ENCODE measurements at regions not wholly inside any gene's neighbourhood (a gene's known extent, or its start where the extent isn't known, plus 50 kb on each side); places are given as distances from the start of the nearest gene placed in this dataset.

DNA sequence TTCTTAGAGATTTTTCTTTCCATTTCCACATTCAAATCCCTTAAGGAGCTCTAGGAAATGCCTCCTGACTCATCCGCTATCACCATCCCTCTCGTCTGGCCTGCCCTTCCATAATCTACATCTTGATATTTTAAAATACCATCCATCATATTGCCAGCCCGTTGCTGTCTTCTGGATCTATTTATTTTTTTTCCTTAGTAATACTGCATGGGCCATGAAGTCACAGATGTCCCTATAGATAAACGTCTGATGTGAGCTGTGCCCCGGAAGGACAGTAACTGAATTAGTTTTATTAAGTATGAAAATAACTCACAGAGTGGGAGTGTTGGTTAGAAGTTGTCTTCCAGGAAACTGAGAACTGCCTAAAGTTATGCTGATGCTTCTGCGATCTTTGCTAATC lies 76.2 kb downstream of the KLF6 start:
- no peaks in the 10 kb centered on the region for H3K36me3 ChIP-seq (ENCODE audit: control insufficient read depth in 1 of 2, insufficient read depth in 2 of 2, low read length in 2 of 2)
- H3K27ac ChIP-seq (ENCODE audit: low read depth, low read length) = no peak overlapping the region
- H3K9ac ChIP-seq (ENCODE audit: low read depth in 1 of 2, low read length in 2 of 2) = no peak overlapping the region
- H3K27me3 ChIP-seq (ENCODE audit: control insufficient read depth in 1 of 2, insufficient read depth in 2 of 2, low read length in 2 of 2) = no peaks in the 10 kb centered on the region
- no peaks in the 10 kb centered on the region for H3K4me1 ChIP-seq (ENCODE audit: control insufficient read depth in 1 of 2, insufficient read depth in 2 of 2, low read length in 2 of 2)
- H3K9me3 ChIP-seq (ENCODE audit: control insufficient read depth in 1 of 2, low read length in 2 of 2) = peaks cover 0 to 17% of the 10 kb centered on the region in 2 donors
- no peak overlapping the region for H3K4me3 ChIP-seq (ENCODE audit: low read depth in 1 of 2, low read length in 2 of 2)

DNA sequence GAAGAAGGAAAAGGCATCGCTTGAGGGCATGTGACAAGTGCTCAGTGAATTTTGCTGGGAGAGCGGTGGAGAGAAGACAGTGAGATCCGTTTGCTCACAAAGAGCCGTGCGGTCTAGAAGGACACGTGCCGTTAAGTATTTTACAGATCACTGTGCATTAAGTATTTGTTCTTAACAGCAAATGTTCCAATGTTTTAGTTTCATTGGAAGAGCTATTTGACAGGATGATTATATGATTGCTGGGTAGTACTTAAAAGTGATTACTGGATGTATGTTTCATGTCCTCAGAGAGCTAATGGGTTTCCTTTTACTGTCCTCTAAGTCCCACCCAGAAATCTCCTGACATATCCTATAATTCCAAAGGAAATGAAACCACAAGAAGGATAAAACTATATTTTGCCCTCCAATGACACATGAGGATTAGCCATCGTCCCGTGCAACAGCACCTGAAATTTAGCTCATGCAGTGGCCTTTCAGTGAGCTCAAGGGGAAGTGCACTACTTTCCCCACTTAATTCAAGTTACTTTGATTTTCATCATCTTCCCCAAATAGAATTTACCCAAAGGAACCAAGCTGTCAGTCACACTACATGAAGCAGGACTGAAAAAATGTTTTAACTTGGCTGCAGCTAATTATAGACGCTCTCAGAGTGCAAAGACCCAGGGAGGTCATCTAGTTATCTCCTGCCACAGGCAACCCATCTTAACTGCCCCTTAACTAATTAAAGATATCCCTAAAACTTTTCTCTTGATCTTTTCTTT lies 80.3 kb downstream of the KLF6 start:
- Histone ChIP-seq H3K36me3 (ENCODE audit: control insufficient read depth in 1 of 2, insufficient read depth in 2 of 2, low read length in 2 of 2) (no peaks in the 10 kb centered on the region), H3K27me3 (ENCODE audit: control insufficient read depth in 1 of 2, insufficient read depth in 2 of 2, low read length in 2 of 2) (no peaks in the 10 kb centered on the region), H3K27ac (ENCODE audit: low read depth, low read length) (no peak overlapping the region), H3K9me3 (ENCODE audit: control insufficient read depth in 1 of 2, low read length in 2 of 2) (no peaks in the 10 kb centered on the region), H3K4me3 (ENCODE audit: low read depth in 1 of 2, low read length in 2 of 2) (no peak overlapping the region), H3K9ac (ENCODE audit: low read depth in 1 of 2, low read length in 2 of 2) (no peak overlapping the region), H3K4me1 (ENCODE audit: control insufficient read depth in 1 of 2, insufficient read depth in 2 of 2, low read length in 2 of 2) (no peaks in the 10 kb centered on the region)

GRCh38 chr10:3702569-3702968 lies 82.4 kb downstream of the KLF6 start:
- no peak overlapping the region for H3K27ac ChIP-seq (ENCODE audit: low read depth, low read length)
- H3K9me3 ChIP-seq (ENCODE audit: control insufficient read depth in 1 of 2, low read length in 2 of 2) = no peaks in the 10 kb centered on the region
- no peaks in the 10 kb centered on the region for H3K27me3 ChIP-seq (ENCODE audit: control insufficient read depth in 1 of 2, insufficient read depth in 2 of 2, low read length in 2 of 2)
- H3K4me1 ChIP-seq (ENCODE audit: control insufficient read depth in 1 of 2, insufficient read depth in 2 of 2, low read length in 2 of 2) = no peaks in the 10 kb centered on the region
- H3K4me3 ChIP-seq (ENCODE audit: low read depth in 1 of 2, low read length in 2 of 2) = no peak overlapping the region
- H3K9ac ChIP-seq (ENCODE audit: low read depth in 1 of 2, low read length in 2 of 2) = no peak overlapping the region
- H3K36me3 ChIP-seq (ENCODE audit: control insufficient read depth in 1 of 2, insufficient read depth in 2 of 2, low read length in 2 of 2) = no peaks in the 10 kb centered on the region

DNA sequence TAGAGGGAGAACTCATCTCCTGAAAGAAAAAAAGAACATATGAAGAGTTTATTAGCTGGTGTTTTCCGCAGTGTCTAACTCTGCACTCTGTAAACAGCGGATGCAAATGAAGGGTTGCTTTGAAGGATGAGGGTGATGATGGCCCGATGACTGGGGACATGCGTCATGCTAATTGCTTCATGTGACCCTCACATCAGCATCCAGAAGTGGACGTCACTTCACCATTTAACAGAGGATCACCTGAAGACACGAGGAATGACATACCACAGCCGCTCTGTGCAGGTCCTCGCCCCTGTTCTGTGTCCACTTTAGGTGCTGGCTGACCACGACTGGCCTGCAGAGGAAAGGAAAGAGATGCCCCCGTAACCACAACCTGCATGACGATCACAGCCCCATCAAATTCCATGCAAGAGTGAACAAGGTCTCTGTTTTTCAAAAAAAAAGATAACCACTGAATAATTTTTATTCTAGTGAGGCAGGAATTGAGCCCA lies 82.9 kb downstream of the KLF6 start:
- Histone ChIP-seq H3K27me3 (ENCODE audit: control insufficient read depth in 1 of 2, insufficient read depth in 2 of 2, low read length in 2 of 2) (no peaks in the 10 kb centered on the region), H3K9me3 (ENCODE audit: control insufficient read depth in 1 of 2, low read length in 2 of 2) (no peaks in the 10 kb centered on the region), H3K4me3 (ENCODE audit: low read depth in 1 of 2, low read length in 2 of 2) (no peak overlapping the region), H3K27ac (ENCODE audit: low read depth, low read length) (no peak overlapping the region), H3K36me3 (ENCODE audit: control insufficient read depth in 1 of 2, insufficient read depth in 2 of 2, low read length in 2 of 2) (no peaks in the 10 kb centered on the region), H3K9ac (ENCODE audit: low read depth in 1 of 2, low read length in 2 of 2) (no peak overlapping the region), H3K4me1 (ENCODE audit: control insufficient read depth in 1 of 2, insufficient read depth in 2 of 2, low read length in 2 of 2) (no peaks in the 10 kb centered on the region)

- Histone ChIP-seq H3K4me3 (ENCODE audit: low read depth in 1 of 2, low read length in 2 of 2) (no peak overlapping the region), H3K4me1 (ENCODE audit: control insufficient read depth in 1 of 2, insufficient read depth in 2 of 2, low read length in 2 of 2) (no peaks in the 10 kb centered on the region), H3K27ac (ENCODE audit: low read depth, low read length) (no peak overlapping the region), H3K9me3 (ENCODE audit: control insufficient read depth in 1 of 2, low read length in 2 of 2) (no peaks in the 10 kb centered on the region), H3K36me3 (ENCODE audit: control insufficient read depth in 1 of 2, insufficient read depth in 2 of 2, low read length in 2 of 2) (no peaks in the 10 kb centered on the region), H3K9ac (ENCODE audit: low read depth in 1 of 2, low read length in 2 of 2) (no peak overlapping the region), H3K27me3 (ENCODE audit: control insufficient read depth in 1 of 2, insufficient read depth in 2 of 2, low read length in 2 of 2) (no peaks in the 10 kb centered on the region)
These were observed 83.5 kb downstream of the KLF6 start for GRCh38 chr10:3701491-3701890.

DNA sequence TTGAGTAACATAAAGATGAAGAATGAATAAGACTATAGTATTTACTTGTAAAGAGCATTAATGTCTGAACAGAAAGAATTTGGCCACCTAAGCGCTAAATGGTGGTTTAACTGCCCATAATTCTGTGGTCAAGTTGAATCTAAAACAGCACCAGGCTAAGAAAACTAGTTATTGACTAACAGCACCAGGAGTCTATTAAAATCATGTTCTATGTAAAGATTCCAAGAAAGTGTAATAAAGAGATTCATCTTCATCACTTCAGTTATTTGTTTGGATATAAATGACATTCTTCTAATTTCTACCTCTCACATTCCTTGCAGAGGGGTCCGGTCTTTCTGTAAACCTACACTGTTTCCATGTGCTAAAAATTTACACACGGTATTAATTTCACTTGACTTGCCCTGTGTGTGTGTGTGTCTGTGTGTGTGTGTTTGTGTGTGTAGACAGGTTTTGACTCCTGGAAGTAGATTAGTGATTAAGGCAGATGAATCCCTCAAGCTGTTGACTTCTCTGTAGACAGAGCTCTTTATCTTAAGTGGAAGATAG lies 84.4 kb downstream of the KLF6 start:
- Histone ChIP-seq H3K27ac (ENCODE audit: low read depth, low read length) (no peak overlapping the region), H3K9me3 (ENCODE audit: control insufficient read depth in 1 of 2, low read length in 2 of 2) (no peaks in the 10 kb centered on the region), H3K9ac (ENCODE audit: low read depth in 1 of 2, low read length in 2 of 2) (no peak overlapping the region), H3K27me3 (ENCODE audit: control insufficient read depth in 1 of 2, insufficient read depth in 2 of 2, low read length in 2 of 2) (no peaks in the 10 kb centered on the region), H3K4me1 (ENCODE audit: control insufficient read depth in 1 of 2, insufficient read depth in 2 of 2, low read length in 2 of 2) (no peaks in the 10 kb centered on the region), H3K36me3 (ENCODE audit: control insufficient read depth in 1 of 2, insufficient read depth in 2 of 2, low read length in 2 of 2) (no peaks in the 10 kb centered on the region), H3K4me3 (ENCODE audit: low read depth in 1 of 2, low read length in 2 of 2) (no peak overlapping the region)

DNA sequence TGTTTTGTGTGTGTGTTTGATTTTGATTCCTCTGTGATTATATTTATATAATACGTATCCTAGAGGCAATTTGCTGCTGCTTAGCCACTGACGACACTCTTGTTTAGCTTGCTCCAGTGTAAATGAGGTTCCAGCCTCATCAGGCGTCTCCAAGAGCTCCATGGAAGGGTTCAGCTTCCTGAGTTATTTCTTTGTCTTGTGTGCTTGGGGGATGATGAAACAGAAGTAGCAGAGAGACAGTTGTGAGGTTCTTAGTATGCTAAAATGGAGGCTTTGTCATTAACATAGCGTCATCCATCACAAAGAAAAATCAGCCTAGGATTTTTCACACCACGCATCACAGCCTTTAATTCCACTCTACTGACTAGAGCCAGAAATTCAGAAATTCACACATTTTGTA lies 85.1 kb downstream of the KLF6 start:
- no peak overlapping the region for H3K4me3 ChIP-seq (ENCODE audit: low read depth in 1 of 2, low read length in 2 of 2)
- H3K9ac ChIP-seq (ENCODE audit: low read depth in 1 of 2, low read length in 2 of 2) = no peak overlapping the region
- H3K9me3 ChIP-seq (ENCODE audit: control insufficient read depth in 1 of 2, low read length in 2 of 2) = no peaks in the 10 kb centered on the region
- H3K36me3 ChIP-seq (ENCODE audit: control insufficient read depth in 1 of 2, insufficient read depth in 2 of 2, low read length in 2 of 2) = no peaks in the 10 kb centered on the region
- no peaks in the 10 kb centered on the region for H3K4me1 ChIP-seq (ENCODE audit: control insufficient read depth in 1 of 2, insufficient read depth in 2 of 2, low read length in 2 of 2)
- H3K27ac ChIP-seq (ENCODE audit: low read depth, low read length) = no peak overlapping the region
- no peaks in the 10 kb centered on the region for H3K27me3 ChIP-seq (ENCODE audit: control insufficient read depth in 1 of 2, insufficient read depth in 2 of 2, low read length in 2 of 2)

DNA sequence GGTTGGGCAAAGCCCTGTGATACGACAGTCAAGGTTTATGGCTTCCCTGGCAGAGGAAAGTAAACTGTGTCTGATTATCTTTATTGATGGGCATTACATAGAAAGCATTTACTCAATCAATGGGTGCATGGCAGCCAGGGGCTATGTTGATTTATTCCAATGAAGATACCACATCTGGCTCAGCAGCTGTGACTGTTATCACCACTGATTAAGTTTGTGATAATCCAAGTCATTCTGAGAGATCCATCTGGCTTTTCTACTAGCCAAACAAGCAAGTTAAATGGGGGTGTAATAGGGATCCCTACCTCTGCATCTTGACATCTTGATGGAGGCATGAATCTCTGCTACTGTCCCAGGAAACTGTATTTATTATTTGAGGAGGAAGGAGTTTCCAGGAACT lies 86.7 kb downstream of the KLF6 start:
- H3K36me3 ChIP-seq (ENCODE audit: control insufficient read depth in 1 of 2, insufficient read depth in 2 of 2, low read length in 2 of 2) = no peaks in the 10 kb centered on the region

GRCh38 chr10:3693698-3694080 lies 91.3 kb downstream of the KLF6 start:
- Histone ChIP-seq H3K27me3 (ENCODE audit: control insufficient read depth in 1 of 2, insufficient read depth in 2 of 2, low read length in 2 of 2) (no peaks in the 10 kb centered on the region), H3K4me1 (ENCODE audit: control insufficient read depth in 1 of 2, insufficient read depth in 2 of 2, low read length in 2 of 2) (peaks cover 0 to 5% of the 10 kb centered on the region in 2 donors), H3K36me3 (ENCODE audit: control insufficient read depth in 1 of 2, insufficient read depth in 2 of 2, low read length in 2 of 2) (no peaks in the 10 kb centered on the region), H3K9ac (ENCODE audit: low read depth in 1 of 2, low read length in 2 of 2) (no peak overlapping the region), H3K9me3 (ENCODE audit: control insufficient read depth in 1 of 2, low read length in 2 of 2) (no peaks in the 10 kb centered on the region), H3K27ac (ENCODE audit: low read depth, low read length) (no peak overlapping the region), H3K4me3 (ENCODE audit: low read depth in 1 of 2, low read length in 2 of 2) (no peak overlapping the region)

More for the DNA sequence above, 86.7 kb downstream of the KLF6 start:
- no peaks in the 10 kb centered on the region for H3K4me1 ChIP-seq (ENCODE audit: control insufficient read depth in 1 of 2, insufficient read depth in 2 of 2, low read length in 2 of 2)
- no peak overlapping the region for H3K9ac ChIP-seq (ENCODE audit: low read depth in 1 of 2, low read length in 2 of 2)
- no peak overlapping the region for H3K4me3 ChIP-seq (ENCODE audit: low read depth in 1 of 2, low read length in 2 of 2)
- H3K27ac ChIP-seq (ENCODE audit: low read depth, low read length) = no peak overlapping the region
- no peaks in the 10 kb centered on the region for H3K9me3 ChIP-seq (ENCODE audit: control insufficient read depth in 1 of 2, low read length in 2 of 2)
- no peaks in the 10 kb centered on the region for H3K27me3 ChIP-seq (ENCODE audit: control insufficient read depth in 1 of 2, insufficient read depth in 2 of 2, low read length in 2 of 2)

DNA sequence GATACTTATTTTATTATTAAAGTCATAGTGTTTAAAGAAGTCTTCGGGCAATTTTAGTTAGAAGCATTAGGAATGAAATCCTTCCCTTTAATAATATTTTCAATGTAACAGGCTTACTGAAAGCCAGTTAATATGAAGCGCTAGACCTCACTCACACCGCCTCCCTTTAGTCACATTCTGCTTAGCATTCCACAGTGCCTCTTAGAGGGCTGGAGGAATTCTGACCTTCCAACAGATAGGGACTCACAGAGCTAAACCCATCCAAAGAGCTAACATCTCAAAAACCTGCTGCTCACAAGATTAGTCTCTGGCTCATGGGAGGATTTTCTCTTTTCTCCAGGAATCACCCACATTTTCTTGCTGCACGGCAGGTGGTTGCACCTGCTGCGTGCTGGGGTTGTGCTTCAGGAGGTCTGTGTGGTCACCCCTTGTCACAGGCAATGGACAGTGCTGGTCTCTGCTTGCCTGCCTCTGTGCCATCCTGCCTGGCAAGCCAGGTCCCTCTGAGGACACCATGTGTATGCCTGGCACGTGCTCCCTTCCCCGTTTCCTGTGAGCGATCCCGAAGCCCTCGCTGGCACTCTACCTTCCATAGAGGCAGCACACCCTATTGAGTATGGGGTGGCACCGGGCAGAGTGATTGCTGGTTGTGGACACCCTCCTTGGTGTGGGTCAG lies 91.8 kb downstream of the KLF6 start:
- no peaks in the 10 kb centered on the region for H3K36me3 ChIP-seq (ENCODE audit: control insufficient read depth in 1 of 2, insufficient read depth in 2 of 2, low read length in 2 of 2)
- peaks cover 0 to 5% of the 10 kb centered on the region in 2 donors for H3K4me1 ChIP-seq (ENCODE audit: control insufficient read depth in 1 of 2, insufficient read depth in 2 of 2, low read length in 2 of 2)
- H3K27ac ChIP-seq (ENCODE audit: low read depth, low read length) = no peak overlapping the region
- no peaks in the 10 kb centered on the region for H3K27me3 ChIP-seq (ENCODE audit: control insufficient read depth in 1 of 2, insufficient read depth in 2 of 2, low read length in 2 of 2)
- no peak overlapping the region for H3K9ac ChIP-seq (ENCODE audit: low read depth in 1 of 2, low read length in 2 of 2)
- H3K9me3 ChIP-seq (ENCODE audit: control insufficient read depth in 1 of 2, low read length in 2 of 2) = no peaks in the 10 kb centered on the region
- no peak overlapping the region for H3K4me3 ChIP-seq (ENCODE audit: low read depth in 1 of 2, low read length in 2 of 2)

Measured in duodenal mucosa (tissue), 2 donors.